ENCODE measurements at regions not wholly inside any gene's neighbourhood (a gene's known extent, or its start where the extent isn't known, plus 50 kb on each side); places are given as distances from the start of the nearest gene placed in this dataset.

GRCh38 chr20:62581308-62581707 is 61.0 kb upstream of the SLCO4A1 start:
- H2BK120ac ChIP-seq (ENCODE audit: low read depth, low read length): no peak overlapping the region
- H2AFZ ChIP-seq (replicated peaks; ENCODE audit: low read length, poor library complexity): no peak overlapping the region
- no peak overlapping the region for H2AK5ac ChIP-seq (ENCODE audit: low read depth, low read length)
- no peak overlapping the region for H2BK20ac ChIP-seq (ENCODE audit: low read depth, low read length)
- no peak overlapping the region for H4K5ac ChIP-seq (ENCODE audit: low read depth, low read length)
- no peaks in the 10 kb centered on the region for H3K9me3 ChIP-seq (ENCODE audit: control insufficient read depth, insufficient read depth, low read length)
- H3K14ac ChIP-seq (replicated peaks; ENCODE audit: low read depth, low read length): no peak overlapping the region
- H3K27me3 ChIP-seq (ENCODE audit: control insufficient read depth, insufficient read depth, low read length): peaks cover 55% of the 10 kb centered on the region
- peaks cover 5% of the 10 kb centered on the region; the same call in 1 of the 2 replicates for H4K20me1 ChIP-seq (ENCODE audit: insufficient read depth, low read length)
- POLR2A ChIA-PET (ENCODE audit: unreplicated experiment): no interaction called here
- no peak overlapping the region for H3K23ac ChIP-seq (ENCODE audit: low read depth, low read length)
- no peak for TF ChIP-seq CHD1 (IDR thresholded peaks at IDR 0.05; ENCODE audit: low read depth, low read length)
- no peak for TF ChIP-seq NFE2L2 (IDR thresholded peaks at IDR 0.05; ENCODE audit: low read depth, low read length)
- no peak for TF ChIP-seq MAFK (IDR thresholded peaks at IDR 0.05; ENCODE audit: low read depth, low read length)
- TF ChIP-seq MAZ (IDR thresholded peaks at IDR 0.05; ENCODE audit: borderline replicate concordance, low read depth, low read length): no peak
- TF ChIP-seq FOS (IDR thresholded peaks at IDR 0.05; ENCODE audit: low read depth, low read length): no peak
- no peak for TF ChIP-seq USF2 (IDR thresholded peaks at IDR 0.05; ENCODE audit: low read depth, low read length)
- no peak for TF ChIP-seq POLR2A (IDR thresholded peaks at IDR 0.05; ENCODE audit: low read depth, low read length)
- no peak for TF ChIP-seq RAD21 (IDR thresholded peaks at IDR 0.05; ENCODE audit: low read length)
- TF ChIP-seq ELK1 (IDR thresholded peaks at IDR 0.05; ENCODE audit: borderline replicate concordance, low read depth, low read length): no peak
- no peak for TF ChIP-seq BHLHE40 (IDR thresholded peaks at IDR 0.05; ENCODE audit: low read depth, low read length)
- TF ChIP-seq CEBPB (IDR thresholded peaks at IDR 0.05; ENCODE audit: low read depth, low read length): no peak
- TF ChIP-seq RCOR1 (IDR thresholded peaks at IDR 0.05; ENCODE audit: insufficient replicate concordance, low read length): no peak
- no peak for TF ChIP-seq SMC3 (IDR thresholded peaks at IDR 0.05; ENCODE audit: low read depth, low read length)
- no peak for TF ChIP-seq RFX5 (IDR thresholded peaks at IDR 0.05; ENCODE audit: low read depth, low read length)
- H4K91ac ChIP-seq (ENCODE audit: insufficient read depth, low read depth, low read length): no peak overlapping the region
- CTCF ChIA-PET: no interaction called here
- no peak overlapping the region for H3K9ac ChIP-seq (ENCODE audit: low read depth, low read length)
- H2BK5ac ChIP-seq (ENCODE audit: low read depth, low read length, poor library complexity, severe bottlenecking): no peak overlapping the region
- no peak overlapping the region for H4K8ac ChIP-seq (ENCODE audit: low read depth in 2 of 2, low read length in 2 of 2)
- H3K27ac ChIP-seq (ENCODE audit: insufficient read depth, low read length): no peak overlapping the region
- no peak overlapping the region for H2BK15ac ChIP-seq (ENCODE audit: low read depth, low read length)
- H3K4me1 ChIP-seq (ENCODE audit: control insufficient read depth, insufficient read depth, low read length): no peaks in the 10 kb centered on the region
- no peak overlapping the region for H2AK9ac ChIP-seq (replicated peaks; ENCODE audit: low read depth, low read length, poor library complexity)
- WGBS, 2 experiments (ENCODE audit: extremely low coverage in 2 of 2, insufficient read length in 1 of 2): no CpG with 5 or more reads among the region's 23 CpGs
- no peak overlapping the region for H3K4ac ChIP-seq (ENCODE audit: low read depth, low read length)
- no peak overlapping the region for H3K4me3 ChIP-seq (ENCODE audit: insufficient read depth, low read depth, low read length)
- no peak for DNase-seq
- no peak overlapping the region for H3K18ac ChIP-seq (ENCODE audit: low read depth, low read length)
- no peaks in the 10 kb centered on the region for H3K79me1 ChIP-seq (ENCODE audit: low read depth in 1 of 2, low read length in 2 of 2)
- in situ Hi-C loops (cut with MboI; ENCODE audit: low sequenced_read_pairs): no loop called here
- H3K4me2 ChIP-seq (ENCODE audit: low read depth, low read length): no peak overlapping the region
- intact Hi-C loops (cut with micrococcal nuclease): no loop called here
- ATAC-seq (ENCODE audit: low read depth): no peak
- BruUV-seq (replicated peaks): no TSS peak
- dilution Hi-C loops (cut with HindIII; ENCODE audit: low sequenced_read_pairs, unreplicated experiment): no loop called here
- no peaks in the 10 kb centered on the region for H3K36me3 ChIP-seq (ENCODE audit: control insufficient read depth, insufficient read depth, low read length)
- H3K9me1 ChIP-seq (ENCODE audit: insufficient read depth, low read length): peaks cover 4% of the 10 kb centered on the region; the same call in 1 of the 2 replicates
- no peak overlapping the region for H3K56ac ChIP-seq (ENCODE audit: extremely low read depth, insufficient read depth, low read length)

Data from IMR-90 (cell line).